ENCODE measurements at regions not wholly inside any gene's neighbourhood (a gene's known extent, or its start where the extent isn't known, plus 50 kb on each side); places are given as distances from the start of the nearest gene placed in this dataset.

DNA sequence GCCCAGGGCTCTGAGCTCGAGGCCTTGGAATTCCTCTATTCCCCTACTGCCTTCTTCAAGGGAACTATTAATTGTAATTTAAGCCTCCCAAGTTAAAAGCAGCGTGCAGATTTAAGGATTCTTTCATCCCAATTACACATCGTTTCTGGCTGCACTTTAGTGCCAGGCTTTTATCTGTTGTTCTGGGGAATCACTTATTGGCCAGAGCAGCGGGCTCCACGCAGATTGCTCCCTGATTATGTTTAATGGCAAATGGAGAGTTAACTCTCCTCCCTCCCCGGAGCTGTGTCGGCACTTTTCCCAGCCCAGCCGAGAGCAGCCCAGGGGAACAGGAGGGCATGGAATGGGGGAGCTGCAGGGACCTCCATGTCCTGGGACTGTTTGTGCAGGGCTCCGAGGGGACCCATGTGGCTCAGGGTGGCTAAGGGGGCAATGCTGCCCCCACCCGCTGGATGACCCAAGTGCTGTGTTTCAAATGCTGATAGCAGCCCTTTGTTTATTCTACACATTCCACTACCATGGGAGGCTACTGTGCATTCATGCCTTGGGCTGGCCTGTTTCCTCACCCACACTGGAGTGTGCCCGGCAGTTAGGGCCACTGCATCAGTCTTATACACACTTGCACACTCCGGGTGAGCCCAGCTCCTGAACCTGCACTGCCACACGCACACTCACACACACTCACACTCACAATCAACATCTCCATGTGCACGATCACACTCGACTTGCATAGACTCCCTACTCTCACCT, 93.3 kb upstream of the POU3F1 start:
- H2BK12ac ChIP-seq (ENCODE audit: insufficient read length, low read depth, low read length): no peak overlapping the region
- Mint-ChIP-seq H3K27ac (no peak overlapping the region), H3K9me3 (peaks cover 0 to 1% of the 10 kb centered on the region in 2 experiments; a peak in 2 of 5 replicates), H3K27me3 (ENCODE audit: low read depth) (peaks cover 26% of the 10 kb centered on the region), H3K4me1 (peaks cover 55 to 68% of the 10 kb centered on the region in 2 experiments), H3K36me3 (ENCODE audit: insufficient read depth in 1 of 3, low read depth in 3 of 3) (no peaks in the 10 kb centered on the region), H3K4me3 (peak overlapping the region; percentile 21 to 30; a peak in 3 of 5 replicates)
- no peak overlapping the region for H3K4ac ChIP-seq (ENCODE audit: low read depth, low read length)
- H3K27me3 ChIP-seq (ENCODE audit: insufficient read depth, low read length): no peaks in the 10 kb centered on the region; the same call in 1 of the 2 replicates
- no peak overlapping the region for H2BK20ac ChIP-seq (ENCODE audit: low read depth, low read length, poor library complexity, severe bottlenecking)
- no peaks in the 10 kb centered on the region for H3K79me2 ChIP-seq (ENCODE audit: insufficient read depth, low read length)
- no peak overlapping the region for H3K56ac ChIP-seq (ENCODE audit: insufficient read length, low read depth, low read length)
- peak overlapping the region; percentile 16 for H3K18ac ChIP-seq (ENCODE audit: insufficient read length, low read depth, low read length)
- no peak overlapping the region; the same call in 1 of the 2 replicates for H3K14ac ChIP-seq (ENCODE audit: insufficient read depth, low read length)
- H3K4me1 ChIP-seq (ENCODE audit: insufficient read depth, low read length): peaks cover 12% of the 10 kb centered on the region; the same call in 1 of the 2 replicates
- no peak overlapping the region for H2BK120ac ChIP-seq (ENCODE audit: low read depth, low read length, poor library complexity, severe bottlenecking)
- TF ChIP-seq, protein P1, sequence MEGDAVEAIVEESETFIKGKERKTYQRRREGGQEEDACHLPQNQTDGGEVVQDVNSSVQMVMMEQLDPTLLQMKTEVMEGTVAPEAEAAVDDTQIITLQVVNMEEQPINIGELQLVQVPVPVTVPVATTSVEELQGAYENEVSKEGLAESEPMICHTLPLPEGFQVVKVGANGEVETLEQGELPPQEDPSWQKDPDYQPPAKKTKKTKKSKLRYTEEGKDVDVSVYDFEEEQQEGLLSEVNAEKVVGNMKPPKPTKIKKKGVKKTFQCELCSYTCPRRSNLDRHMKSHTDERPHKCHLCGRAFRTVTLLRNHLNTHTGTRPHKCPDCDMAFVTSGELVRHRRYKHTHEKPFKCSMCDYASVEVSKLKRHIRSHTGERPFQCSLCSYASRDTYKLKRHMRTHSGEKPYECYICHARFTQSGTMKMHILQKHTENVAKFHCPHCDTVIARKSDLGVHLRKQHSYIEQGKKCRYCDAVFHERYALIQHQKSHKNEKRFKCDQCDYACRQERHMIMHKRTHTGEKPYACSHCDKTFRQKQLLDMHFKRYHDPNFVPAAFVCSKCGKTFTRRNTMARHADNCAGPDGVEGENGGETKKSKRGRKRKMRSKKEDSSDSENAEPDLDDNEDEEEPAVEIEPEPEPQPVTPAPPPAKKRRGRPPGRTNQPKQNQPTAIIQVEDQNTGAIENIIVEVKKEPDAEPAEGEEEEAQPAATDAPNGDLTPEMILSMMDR (conservative IDR thresholded peaks at IDR 0.05): no peak; the same call in 2 of the 3 replicates
- no peak overlapping the region for H3K23ac ChIP-seq (ENCODE audit: insufficient read length, low read depth, low read length)
- H3K9me3 ChIP-seq (ENCODE audit: control insufficient read depth, low read depth, low read length): no peaks in the 10 kb centered on the region
- no peaks in the 10 kb centered on the region for H3K23me2 ChIP-seq (ENCODE audit: insufficient read length, low read depth, low read length, poor library complexity, severe bottlenecking)
- no peak overlapping the region for H2AFZ ChIP-seq (ENCODE audit: low read length)
- no peak overlapping the region for H4K5ac ChIP-seq (ENCODE audit: insufficient read length, low read depth, low read length)
- no peak overlapping the region for H3K9ac ChIP-seq (ENCODE audit: extremely low read depth, insufficient read length, low read length)
- no peaks in the 10 kb centered on the region for H4K20me1 ChIP-seq (ENCODE audit: control insufficient read depth, insufficient read depth, insufficient read length)
- H3T11ph ChIP-seq (ENCODE audit: low read length): no peak overlapping the region
- no peak overlapping the region for H4K91ac ChIP-seq (ENCODE audit: insufficient read length, low read depth, low read length)
- no peaks in the 10 kb centered on the region for H3K79me1 ChIP-seq (ENCODE audit: insufficient read depth, low read depth, low read length, poor library complexity, severe bottlenecking)
- no CpG with 5 or more reads among the region's 15 CpGs for WGBS (ENCODE audit: extremely low coverage, insufficient read length, low lambda C conversion rate)
- no peak overlapping the region for H2BK5ac ChIP-seq (ENCODE audit: insufficient read length, low read length)
- DNase-seq: peak; percentile 69
- H3K27ac ChIP-seq (ENCODE audit: insufficient read length, low read depth, low read length): no peak overlapping the region
- H2AK5ac ChIP-seq (ENCODE audit: insufficient read length, low read length): no peak overlapping the region
- H3K4me2 ChIP-seq (ENCODE audit: insufficient read depth, insufficient read length, low read length): peak overlapping the region; percentile 1
- no peak overlapping the region for H2BK15ac ChIP-seq (ENCODE audit: low read depth, low read length)
- H4K8ac ChIP-seq (replicated peaks; ENCODE audit: insufficient read length, low read depth, low read length): no peak overlapping the region

Data from H9 (cell line).